CMK (cell line): ENCODE measurements at regions not wholly inside any gene's neighbourhood (a gene's known extent, or its start where the extent isn't known, plus 50 kb on each side); places are given as distances from the start of the nearest gene placed in this dataset.

Source experiments
- DNase-seq: peaks from one replicate; pipeline ENCODE4 v3.0.0-alpha.2; 2010; ENCODE audit warnings: low read depth

GRCh38 chr11:91956711-91957110 lies 267.9 kb upstream of the FAT3 start:
- no peak for DNase-seq

DNA sequence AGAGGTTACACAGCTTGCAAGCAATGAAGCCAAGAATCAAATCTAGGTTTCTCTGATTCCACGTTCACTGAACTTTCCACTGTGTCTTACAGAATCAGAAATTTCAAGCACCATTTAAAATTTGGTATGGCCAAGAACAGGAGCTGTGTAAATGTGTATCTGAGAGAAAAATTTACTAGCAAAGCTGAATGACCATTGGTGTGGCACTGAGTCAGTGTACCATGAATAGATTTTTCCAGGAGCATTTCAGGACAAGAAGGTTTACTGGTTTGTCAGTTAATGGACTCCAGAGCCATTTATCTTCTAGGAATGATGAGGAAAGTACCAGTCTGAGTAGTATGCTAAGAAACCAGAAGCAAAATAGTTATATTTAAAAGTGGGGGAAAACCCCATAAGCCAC lies 269.4 kb upstream of the FAT3 start:
- DNase-seq: no peak

- no peak for DNase-seq
These were observed 272.6 kb upstream of the FAT3 start for GRCh38 chr11:91952056-91952455.

DNA sequence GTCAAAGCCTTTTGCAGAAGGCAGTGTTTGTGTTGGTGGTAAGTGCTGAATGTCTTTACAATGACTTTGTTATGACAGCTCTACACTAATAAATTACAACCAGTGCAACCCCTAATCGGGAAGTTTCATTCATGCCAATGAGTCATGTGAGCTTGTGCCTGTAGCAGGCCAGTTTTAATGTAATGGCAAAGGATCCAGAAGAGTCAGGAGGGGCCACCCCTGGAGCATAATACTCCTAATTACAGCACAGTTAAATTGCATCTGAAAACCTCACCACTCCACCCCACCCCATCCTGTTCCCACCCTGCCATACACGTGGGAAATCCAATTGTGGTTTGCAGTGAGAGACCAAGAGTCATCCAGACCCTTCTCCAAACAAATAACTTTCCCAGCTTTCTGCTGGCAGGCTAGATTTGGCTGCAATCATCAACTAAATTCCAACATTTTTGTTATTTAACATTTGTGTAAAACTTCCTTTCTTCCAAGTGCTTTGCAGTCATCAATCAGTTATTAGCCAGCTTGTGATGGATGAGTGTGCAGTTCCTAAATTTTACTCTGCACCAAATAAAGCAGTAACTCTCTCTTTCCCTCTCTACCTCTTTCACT lies 277.3 kb upstream of the FAT3 start:
- no peak for DNase-seq

GRCh38 chr11:91946397-91946951 lies 278.1 kb upstream of the FAT3 start:
- no peak for DNase-seq

DNA sequence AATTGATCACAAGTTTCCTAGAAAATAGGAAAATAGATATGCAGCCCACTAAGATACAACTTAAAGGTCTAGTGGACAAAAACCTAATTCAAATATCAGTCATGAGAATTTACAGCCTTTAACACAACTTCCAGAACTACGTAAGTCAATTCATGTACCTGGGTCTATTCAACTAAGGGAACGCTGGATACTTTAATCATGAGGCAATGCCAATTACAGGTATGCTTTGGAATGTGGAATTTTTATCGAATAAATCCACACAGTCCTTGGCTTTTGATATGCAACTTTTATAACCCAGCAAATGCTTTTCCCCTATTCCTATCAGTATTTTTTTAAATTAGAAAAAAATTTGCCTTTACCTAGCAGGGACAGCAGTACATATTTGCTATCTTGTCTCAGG lies 289.5 kb upstream of the FAT3 start:
- DNase-seq: no peak

- DNase-seq: no peak
These were observed 292.3 kb upstream of the FAT3 start for GRCh38 chr11:91932151-91932821.

GRCh38 chr11:91927448-91927847 lies 297.2 kb upstream of the FAT3 start:
- no peak for DNase-seq

DNA sequence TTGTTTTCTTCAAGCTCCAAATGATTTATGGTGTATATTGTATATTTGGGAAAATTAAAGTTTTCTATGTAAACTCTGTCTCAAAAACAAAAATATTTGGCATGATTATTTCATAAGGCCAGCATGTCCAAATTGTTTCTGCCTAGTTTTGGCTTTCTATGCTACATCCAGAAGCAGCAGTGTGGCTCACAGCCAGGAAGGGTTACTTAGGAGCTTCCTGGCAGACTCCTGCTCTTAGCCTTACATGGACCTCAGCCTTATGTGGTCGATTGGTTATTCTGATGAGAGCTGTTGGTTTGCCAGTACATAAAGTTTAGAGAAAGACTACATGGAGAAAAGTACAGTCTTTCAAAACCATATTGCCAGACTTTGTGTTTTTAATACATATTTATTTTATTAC lies 297.7 kb upstream of the FAT3 start:
- no peak for DNase-seq

GRCh38 chr11:91922846-91923245 lies 301.8 kb upstream of the FAT3 start:
- no peak for DNase-seq

DNA sequence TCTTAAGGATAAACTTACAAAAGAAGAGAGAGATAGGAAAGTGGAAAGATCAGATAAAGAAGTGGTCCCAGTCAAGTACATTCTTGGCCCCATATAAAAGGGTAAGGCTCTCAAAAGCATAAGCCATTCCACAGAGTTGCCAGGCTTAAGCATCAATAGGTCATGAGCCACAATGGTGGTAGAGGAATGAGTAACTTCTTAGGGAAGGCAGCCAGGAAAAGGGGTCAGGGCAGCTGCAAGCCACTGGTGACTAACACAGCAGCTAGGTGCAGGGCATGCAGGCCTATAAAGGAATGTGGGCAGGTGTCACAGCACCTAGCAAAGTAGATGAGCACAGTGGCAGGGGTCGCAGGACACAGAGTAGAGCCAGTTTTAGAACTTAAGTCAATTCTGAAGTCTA lies 302.6 kb upstream of the FAT3 start:
- DNase-seq: no peak

GRCh38 chr11:91913407-91913806 lies 311.2 kb upstream of the FAT3 start:
- DNase-seq: no peak

DNA sequence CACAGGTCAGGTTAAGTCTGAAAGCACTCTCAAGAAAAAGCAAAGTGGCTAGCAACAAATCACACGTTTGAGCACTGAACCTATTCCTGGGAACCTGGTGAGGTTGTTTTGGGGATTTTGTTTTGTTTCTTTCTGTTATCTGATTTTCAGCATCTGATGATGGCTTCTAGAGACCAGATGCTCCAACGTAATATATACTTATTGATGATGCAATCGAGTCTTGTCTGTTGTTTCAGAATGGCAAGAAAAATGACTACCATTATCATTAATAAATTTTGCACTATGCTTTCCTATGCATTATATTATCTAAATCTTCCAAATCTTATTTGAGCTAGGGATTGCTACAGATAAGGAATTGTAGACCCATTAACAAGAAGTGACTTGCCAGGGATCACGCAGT lies 312.3 kb upstream of the FAT3 start:
- DNase-seq: no peak

GRCh38 chr11:91906871-91907624 lies 317.6 kb upstream of the FAT3 start:
- no peak for DNase-seq

DNA sequence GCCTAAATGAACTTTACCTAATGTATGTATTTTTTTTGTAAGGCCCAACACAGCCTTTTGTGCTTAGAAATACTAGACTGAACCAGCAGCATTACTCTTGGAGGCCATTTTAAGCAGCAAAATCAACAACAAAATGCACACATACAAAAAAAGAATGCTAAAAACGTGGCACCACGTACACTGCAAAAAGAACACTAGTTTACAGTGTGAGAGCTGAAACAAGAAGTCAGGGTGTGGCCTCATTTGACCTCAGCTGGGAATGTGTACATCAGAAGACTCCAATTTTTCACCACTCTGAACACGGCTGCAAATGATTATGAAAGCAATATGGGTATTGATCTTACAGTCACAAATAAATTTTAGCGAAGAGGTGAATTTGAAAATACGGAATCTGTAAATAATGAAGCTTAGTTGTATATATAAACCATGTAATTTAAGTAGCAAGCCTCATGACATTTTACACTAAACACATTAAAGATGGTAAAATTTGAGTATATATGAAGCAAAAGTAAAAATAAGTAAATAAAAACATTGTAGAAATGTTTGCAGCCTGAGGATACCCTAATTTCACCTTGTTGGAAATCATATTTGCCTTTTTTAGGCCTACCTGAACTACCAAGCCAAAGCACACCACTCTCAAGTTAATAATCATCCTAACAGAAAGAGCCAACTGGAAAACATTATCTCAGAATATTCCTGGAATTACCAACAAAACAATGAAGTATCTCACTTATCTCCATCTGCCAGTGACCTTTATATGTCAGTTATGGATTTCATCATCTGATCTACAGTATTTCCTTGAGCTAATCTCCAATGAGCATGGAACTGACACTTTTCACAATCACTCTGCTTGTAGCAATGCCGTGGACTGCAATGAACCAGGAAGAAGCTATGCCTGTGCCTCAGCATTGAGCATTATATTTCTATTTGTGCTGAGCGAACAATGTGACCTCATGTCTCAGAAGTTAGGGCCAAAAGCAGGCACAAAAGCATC lies 319.5 kb upstream of the FAT3 start:
- DNase-seq: peak; percentile 5

GRCh38 chr11:91902312-91902711 lies 322.3 kb upstream of the FAT3 start:
- no peak for DNase-seq

DNA sequence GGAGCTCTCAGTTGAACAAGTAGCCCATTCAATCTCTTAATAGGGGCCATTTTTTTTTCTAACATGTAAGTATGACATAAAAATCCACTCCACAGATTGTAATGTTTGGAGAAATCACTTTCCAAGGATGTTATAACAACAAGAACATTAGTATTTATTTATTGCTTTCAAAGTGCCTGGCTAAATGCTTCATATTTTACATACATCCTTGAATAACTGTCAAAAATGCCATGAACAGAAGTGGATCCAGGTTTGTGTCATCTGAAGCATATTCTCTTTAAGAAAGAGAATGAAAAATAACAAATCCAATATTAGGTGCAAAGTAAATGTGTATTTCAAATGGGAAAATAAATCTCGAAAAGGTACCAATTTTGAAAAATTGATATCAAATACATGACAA lies 344.0 kb upstream of the FAT3 start:
- DNase-seq: no peak

DNA sequence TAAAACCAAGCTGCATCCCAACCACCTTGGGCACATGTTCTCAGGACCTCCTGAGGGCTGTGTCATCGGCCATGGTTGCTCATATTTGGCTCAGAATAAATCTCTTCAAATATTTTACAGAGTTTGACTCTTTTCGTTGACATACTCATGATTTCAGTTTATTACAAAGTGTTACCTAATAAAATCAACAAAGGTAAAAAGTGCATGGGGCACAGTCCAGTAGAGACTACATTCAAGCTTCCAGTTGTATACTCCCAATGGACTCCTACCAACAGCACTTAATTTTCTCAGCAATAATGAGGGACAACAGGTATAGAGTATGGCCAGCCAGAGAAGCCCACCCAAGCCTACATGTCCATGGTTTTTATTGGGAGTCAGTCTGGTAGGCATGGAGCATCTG lies 347.9 kb upstream of the FAT3 start:
- no peak for DNase-seq

- DNase-seq: no peak
These were observed 352.4 kb upstream of the FAT3 start for GRCh38 chr11:91872243-91872642.

GRCh38 chr11:91871791-91872190 lies 352.8 kb upstream of the FAT3 start:
- DNase-seq: no peak

DNA sequence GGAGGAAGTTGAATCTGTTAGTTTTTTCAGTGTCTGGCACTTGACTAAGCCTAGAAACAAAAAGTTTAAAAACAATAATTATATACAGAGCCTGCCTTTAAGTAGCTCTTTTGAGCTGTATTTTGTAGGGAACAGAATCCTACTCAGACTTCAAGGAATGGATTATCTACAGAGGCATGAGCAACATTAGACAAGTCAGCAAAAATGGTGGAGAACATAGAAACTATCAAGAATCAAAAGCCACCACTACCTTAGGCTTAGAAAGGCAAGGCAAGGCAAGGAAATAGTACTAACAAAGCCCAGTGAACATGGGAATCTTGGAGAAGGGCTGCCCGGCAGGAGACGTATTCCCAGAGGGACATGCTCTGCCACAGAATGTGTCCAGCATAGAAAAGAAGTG lies 353.6 kb upstream of the FAT3 start:
- DNase-seq: no peak

DNA sequence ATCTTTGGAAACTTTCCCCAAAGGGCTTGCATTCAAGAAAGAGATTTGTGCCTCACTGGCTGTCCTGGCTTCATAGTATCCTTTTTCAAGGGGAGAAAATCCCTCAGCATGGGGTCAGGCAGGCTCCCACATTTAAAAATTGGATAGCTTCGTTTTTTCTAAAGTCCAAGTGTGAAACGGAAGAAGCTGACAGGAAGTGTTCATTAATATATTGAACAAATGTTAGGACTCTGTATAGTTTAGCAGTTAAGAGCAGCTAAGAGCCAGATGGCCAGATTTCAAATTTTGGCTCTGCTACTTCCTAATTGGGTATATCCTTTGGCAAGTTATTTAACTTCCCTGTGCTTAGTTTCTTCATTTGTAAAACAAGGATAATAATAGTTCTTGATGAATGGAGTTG lies 354.9 kb upstream of the FAT3 start:
- DNase-seq: no peak
